ENCODE measurements at regions not wholly inside any gene's neighbourhood (a gene's known extent, or its start where the extent isn't known, plus 50 kb on each side); places are given as distances from the start of the nearest gene placed in this dataset.
"Not testable (repeated sequence)": the region's sequence is repeated elsewhere in the genome, so short reads cannot be mapped to it uniquely, and the experiment has no call there.

DNA sequence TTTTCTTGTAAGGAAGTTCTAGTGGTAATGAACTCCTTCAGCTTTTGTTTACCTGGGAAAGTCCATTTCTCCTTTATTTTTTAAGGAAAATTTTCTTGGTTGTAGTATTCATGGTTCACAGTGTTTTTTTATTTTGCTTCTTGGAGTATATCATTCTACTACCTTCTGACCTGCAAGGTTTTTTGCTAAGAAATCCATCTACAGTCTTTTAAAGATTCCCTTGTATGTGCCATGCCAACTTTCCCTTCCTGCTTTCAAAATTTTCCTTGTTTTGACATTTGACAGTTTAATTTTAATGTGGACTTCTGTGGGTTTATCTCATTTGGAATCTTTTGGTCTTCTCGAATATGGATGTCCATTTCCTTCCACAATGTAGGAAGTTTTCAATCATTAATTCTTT, 855.6 kb downstream of the TBC1D32 start:
- no peak for DNase-seq

DNA sequence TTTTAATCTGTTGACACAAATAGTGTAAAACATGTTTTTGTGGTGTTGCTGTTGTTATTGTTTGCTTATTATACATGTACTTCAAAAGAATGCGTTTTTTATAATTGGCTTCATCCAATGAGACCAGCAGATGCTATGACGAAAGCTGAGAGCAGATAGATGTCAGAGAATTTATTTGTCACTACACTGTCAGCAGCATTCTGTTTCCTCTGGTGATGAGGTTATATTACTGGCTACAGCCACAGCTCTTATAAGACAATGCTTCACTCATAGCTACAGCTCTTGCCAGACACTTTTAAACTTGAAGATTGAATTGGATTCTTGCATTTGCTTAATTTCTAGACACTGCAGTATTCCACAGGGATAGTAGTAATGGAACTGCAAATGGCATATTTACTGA, 860.5 kb downstream of the TBC1D32 start:
- no peak for DNase-seq

DNA sequence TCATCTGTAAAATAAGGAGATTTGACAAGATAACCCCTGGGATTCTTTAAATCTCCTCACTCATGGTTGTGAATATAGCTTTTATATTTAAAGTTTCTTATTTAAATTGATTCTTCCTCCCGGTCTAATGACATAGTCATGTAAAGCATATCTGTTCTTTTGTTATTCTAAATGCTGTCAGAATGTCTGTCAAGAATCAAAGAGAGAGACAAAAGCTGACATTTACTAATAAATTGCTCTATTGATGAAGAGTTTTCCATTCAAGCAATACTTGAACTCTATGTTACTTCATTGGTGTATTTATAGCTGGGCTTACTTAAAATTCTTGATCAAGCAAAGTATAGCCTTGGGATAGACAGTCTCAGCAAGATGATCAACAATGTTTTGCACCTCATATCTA, 865.8 kb downstream of the TBC1D32 start:
- DNase-seq, result no peak

GRCh38 chr6:120451508-120451907, 882.8 kb downstream of the TBC1D32 start:
- DNase-seq, result no peak

GRCh38 chr6:120447605-120448004, 886.7 kb downstream of the TBC1D32 start:
- DNase-seq, result no peak

GRCh38 chr6:120432840-120433239, 901.4 kb downstream of the TBC1D32 start:
- DNase-seq, result not testable (repeated sequence)

DNA sequence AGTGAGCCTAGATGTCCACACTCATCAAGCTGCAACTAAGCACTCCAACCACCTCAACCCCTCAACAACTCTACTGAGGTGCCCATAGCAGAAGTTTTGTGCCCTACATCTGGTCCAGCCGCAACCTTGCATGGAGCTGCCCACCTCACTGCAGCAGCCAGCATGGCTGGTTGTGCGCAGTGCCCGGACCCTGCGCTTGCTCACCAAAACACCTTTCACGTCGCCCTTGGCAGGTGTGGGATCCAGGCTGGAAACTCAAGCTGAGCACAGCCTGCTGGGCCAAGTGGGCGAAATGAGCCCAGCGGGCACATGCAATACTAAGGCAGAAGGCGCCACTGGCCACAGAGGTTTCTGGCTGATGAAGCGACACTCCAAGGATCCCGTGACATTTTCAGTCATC, 902.4 kb downstream of the TBC1D32 start:
- no peak for DNase-seq

GRCh38 chr6:120411394-120411793, 922.9 kb downstream of the TBC1D32 start:
- no peak for DNase-seq

DNA sequence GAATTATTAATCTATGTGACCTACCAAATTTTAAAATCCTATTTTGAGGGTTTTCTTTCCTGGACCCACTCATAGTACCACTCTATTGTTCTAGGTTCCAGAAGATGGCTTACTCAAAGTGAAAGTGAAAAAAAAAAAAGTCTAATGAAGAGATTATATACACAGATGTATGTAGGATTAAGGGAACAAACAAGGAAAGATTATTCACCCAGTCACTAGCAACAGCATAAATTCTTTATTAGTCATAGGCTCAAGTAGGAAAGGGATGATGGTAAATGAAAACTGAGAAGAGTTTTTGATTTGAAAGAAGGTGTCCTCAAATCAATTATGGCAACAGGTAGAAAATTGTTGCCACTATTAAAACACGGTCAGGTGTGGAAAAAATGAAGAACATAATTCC, 923.7 kb downstream of the TBC1D32 start:
- DNase-seq, result no peak

GRCh38 chr6:120407696-120408095, 926.6 kb downstream of the TBC1D32 start:
- no peak for DNase-seq

GRCh38 chr6:120405947-120406346, 928.3 kb downstream of the TBC1D32 start:
- DNase-seq, result no peak

DNA sequence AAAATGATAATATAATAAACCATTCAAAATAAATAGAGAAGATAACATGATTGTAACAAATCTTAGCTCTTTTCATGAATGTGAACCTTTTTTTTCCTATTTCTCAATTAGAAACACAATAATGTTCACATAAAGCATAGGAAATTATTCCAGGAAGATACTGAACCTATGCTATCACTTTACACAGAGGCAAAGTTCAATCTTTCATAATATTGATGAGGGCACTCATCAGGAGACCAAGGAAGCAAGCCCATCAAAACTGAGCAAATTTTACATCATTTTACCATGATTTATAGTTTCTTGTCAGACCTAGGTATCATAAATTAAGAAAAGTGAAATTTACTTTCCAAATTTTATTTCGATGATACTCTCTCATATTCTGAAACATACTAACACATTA, 938.5 kb downstream of the TBC1D32 start:
- DNase-seq, result no peak

DNA sequence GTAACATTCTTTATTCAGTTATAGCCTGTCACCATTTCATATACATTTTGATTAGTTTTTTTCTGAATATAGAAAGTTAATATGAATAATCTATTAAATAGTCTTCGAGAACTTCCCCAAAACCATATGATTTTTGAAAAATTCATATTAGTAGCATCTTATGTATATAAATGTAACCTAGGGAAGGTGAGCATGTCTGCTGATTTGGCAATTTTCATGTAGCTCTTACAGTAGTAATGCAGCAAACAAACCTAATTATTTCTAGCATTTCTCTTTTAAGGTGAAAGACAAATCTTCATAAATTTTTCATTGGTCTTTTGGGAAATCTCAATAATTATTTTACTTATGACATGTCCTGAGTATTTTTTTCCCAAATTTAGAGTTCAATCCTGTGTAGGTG, 939.0 kb downstream of the TBC1D32 start:
- DNase-seq, result no peak

DNA sequence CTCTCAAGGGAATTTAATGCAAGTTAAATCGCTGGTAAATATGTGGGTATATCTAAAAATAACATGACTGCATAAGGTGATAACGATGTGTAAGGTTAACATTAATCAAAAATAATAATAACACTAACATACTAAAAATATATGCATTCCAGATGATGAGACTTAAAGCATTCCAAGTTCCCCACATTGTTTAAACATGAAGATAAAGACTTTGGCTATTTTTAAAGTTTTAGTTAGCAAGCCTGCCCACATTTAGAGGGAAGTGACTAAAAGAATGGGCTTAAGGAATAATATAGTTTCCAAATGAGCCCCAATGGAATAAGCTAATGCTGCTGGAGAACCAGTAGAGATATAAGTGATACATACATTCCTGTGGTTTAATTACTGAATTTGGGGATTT, 941.3 kb downstream of the TBC1D32 start:
- no peak for DNase-seq

DNA sequence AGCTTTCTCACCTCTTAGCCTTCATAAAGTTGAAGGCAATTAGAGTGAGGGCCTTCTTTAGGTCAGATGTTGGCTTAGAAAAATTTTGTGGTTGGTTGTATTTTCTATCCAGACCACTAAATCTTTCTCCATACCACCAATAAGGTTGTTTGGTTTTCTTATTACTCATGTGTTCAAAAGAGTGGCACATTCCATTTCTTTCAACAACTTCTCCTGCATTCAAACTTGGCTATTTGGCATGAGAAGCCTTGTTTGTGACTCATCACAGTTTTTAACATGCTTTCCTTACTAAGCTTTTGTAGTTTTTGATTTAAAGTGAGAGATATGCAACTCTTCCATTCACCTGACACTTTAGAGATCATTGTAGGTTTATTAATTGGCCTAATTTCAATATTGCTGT, 949.6 kb downstream of the TBC1D32 start:
- no peak for DNase-seq

- DNase-seq, result no peak
Measured at GRCh38 chr6:120383681-120384080, 950.6 kb downstream of the TBC1D32 start.

DNA sequence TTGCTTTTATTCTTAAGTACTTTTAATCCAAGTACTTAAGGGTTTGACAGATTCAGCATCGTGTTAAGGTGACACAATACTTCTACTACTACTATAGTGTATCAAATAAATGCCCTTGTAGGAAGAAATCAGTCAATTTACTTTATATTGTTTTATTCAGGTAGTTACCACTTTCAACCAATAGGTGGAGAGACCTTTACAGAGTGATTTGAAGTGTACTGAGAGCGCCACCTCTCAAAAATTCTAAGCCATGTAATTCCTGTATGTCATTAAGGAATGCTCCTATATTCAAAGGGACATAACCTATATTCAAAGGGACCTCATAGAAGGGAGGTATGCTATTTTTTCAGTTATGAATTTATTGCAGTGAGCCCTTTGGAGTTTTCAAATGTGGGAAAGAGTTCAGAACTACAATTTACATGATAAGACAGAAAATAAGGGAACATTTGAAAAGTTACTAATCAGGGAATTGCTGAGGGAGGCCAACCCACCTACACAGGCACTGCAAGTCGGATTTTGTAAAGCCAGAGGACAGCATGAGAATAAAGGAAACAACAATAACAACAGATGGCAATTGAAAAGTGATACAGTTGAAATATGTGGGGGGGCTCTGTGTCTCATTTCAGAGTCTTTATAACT, 955.6 kb downstream of the TBC1D32 start:
- no peak for DNase-seq

GRCh38 chr6:120373185-120373584, 961.1 kb downstream of the TBC1D32 start:
- DNase-seq, result no peak

DNA sequence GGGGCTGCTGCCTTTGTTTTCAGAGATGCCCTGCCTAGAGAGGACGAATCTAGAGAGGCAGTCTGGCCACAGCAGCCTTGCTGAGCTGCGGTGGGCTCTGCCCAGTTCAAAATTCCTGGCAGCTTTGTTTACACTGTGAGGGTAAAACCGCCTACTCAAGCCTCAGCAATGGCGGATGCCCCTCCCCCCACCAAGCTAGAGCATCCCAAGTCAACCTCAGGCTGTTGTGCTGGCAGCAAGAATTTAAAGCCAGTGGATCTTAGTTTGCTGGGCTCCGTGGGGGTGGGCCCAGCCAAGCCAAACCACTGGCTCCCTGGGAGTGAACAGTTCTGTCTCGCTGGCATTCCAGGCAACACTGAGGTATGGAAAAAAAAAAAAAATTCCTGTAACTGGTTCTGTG, 970.9 kb downstream of the TBC1D32 start:
- DNase-seq, result no peak

DNA sequence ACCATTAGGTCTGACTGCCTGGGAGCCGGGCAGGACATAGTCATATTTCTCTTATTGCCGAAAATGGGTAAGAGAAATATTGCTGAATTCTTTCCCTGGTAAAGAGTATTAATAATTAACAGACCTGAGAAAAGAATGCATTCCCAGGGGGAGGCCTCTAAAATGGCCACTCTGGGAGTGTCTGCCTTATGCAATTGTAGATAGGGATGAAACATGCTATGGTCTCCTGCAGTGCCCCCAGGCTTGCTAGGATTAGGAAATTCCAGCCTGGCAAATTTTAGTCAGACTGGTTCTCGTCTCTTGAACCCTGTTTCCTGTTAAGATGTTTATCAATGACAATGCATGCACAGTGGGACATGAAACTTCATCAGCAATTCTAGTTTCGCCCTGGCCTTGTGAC, 975.7 kb downstream of the TBC1D32 start:
- DNase-seq, result not testable (repeated sequence)

GRCh38 chr6:120357447-120357846, 976.8 kb downstream of the TBC1D32 start:
- DNase-seq, result no peak

DNA sequence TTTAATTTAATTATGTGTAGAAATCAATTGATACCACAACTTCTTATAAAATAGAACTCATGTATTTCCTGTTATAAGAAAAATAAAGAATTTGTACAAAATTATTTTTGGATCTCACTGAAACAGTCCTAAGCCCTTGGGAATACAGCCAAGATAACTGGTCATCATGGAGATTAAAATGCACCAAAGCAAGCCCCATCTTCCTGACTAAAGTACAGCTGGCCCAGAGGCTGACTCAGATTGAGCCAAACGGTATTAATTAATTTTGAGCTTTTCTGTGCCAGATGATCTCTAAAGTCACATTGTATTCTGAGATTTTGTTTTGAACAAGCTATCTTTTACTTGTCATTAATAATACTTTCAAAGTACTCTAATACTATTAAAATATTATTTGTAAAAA, 978.5 kb downstream of the TBC1D32 start:
- DNase-seq, result no peak

DNA sequence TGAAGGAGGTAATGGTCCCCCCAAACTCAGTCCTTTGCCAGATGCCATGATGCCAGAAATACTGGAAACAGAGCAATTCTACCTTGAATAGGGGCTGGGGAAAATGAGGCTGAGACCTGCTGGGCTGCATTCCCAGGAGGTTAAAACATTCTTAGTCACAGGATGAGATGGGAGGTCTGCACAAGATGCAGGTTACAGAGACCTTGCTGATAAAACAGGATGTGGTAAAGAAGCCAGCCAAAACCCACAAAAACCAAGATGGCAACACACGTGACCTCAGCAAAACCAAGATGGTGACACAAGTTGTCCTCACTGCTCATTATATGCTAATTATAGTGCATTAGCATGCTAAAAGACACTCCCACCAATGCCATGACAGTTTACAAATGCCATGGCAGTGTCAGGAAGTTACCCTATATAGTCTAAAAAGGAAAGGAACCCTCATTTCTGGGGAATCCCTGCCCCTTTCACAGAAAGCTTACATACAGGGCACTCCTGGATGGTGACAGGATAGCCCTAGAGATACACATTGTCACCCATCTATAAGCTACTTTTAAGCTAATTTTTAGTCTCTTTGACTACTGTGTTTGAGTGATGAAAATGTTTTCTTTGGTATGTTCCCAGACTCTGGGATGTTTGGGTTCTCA, 979.7 kb downstream of the TBC1D32 start:
- DNase-seq, result no peak

DNA sequence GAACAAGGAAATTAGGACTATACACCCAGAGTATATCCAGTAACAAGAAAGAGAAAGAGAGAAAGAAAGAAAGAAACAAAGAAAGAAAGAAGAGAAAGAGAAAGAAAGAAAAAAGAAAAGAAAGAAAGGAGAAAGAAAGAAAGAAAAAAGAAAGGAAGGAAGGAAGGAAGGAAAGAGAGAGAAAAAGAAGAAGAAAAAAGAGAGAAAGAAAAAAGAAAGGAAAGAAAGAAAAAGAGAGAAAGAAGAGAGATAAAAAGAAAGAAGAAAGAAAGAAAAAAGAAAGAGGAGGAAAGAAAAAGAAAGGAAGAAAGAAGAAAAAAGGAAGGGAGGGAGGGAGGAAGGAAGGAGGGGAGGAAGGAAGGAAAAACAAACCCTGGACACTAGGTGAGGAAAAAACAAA, 981.8 kb downstream of the TBC1D32 start:
- no peak for DNase-seq

GRCh38 chr6:120348926-120349325, 985.4 kb downstream of the TBC1D32 start:
- DNase-seq, result no peak

All from GOT3 (cell line).